IPS-18c (cell line): ENCODE measurements at regions not wholly inside any gene's neighbourhood (a gene's known extent, or its start where the extent isn't known, plus 50 kb on each side); places are given as distances from the start of the nearest gene placed in this dataset.

ENCODE experiments used
- H3K4me3 ChIP-seq: 2 replicates; pipeline ENCODE4 v1.7.0; 2013; ENCODE audit warnings: low read depth, mild to moderate bottlenecking, low read length, moderate library complexity; ENCODE audit not compliant: insufficient read depth
- H3K9me3 ChIP-seq: one replicate; pipeline ENCODE4 v1.6.1; 2013; ENCODE audit warnings: mild to moderate bottlenecking, low read length, moderate library complexity; ENCODE audit not compliant: control insufficient read depth, insufficient read depth

GRCh38 chr10:35696392-35697287, 54.5 kb upstream of the FZD8 start:
- H3K4me3 ChIP-seq, result no peak overlapping the region
- H3K9me3 ChIP-seq, result no peaks in the 10 kb centered on the region

- Histone ChIP-seq H3K9me3 (no peaks in the 10 kb centered on the region), H3K4me3 (no peak overlapping the region)
Observed at GRCh38 chr10:35693800-35694199, 51.7 kb upstream of the FZD8 start.
